ENCODE measurements at regions not wholly inside any gene's neighbourhood (a gene's known extent, or its start where the extent isn't known, plus 50 kb on each side); places are given as distances from the start of the nearest gene placed in this dataset.

DNA sequence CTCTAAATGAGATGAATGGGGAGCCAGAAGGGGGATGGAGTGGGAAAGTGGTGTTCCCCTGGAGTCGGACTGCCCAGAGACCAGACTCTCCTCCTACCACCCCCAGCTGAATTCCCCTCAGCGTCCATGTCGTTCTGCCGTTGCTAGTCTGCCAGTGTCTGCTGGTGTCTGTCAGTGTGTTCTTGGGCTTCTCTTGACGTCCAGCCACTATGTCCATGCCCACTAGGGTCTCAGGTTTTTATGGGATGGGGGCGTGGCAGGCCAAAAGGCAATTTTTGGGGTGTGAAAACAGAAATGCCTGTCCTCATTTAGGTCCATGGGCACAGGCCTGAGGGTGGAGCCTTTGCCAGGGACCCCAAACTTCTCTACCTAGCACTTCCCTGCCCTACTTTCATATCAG lies 589.6 kb downstream of the IGSF11 start:
- no peak for DNase-seq (ENCODE audit: low read depth in 1 of 2, low spot score in 1 of 2)

DNA sequence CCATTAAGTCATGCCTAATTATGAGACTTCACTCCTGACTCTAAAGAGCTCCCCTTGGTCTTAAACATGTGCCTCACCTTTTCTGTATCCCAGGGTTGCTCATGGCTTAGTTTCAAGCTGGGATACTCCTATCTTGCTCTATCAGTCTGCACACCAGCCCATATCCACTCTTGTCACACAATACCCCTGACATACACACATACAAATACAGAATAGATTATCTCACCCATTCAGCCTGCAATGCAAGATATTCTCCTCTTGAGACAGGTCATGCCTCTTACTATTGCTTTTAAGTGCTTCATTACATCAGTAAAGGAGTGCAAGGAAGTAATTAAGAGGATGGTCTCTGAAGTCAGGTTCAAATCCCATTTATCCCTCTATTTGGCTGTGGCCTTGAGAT lies 587.3 kb downstream of the IGSF11 start:
- DNase-seq (ENCODE audit: low read depth in 1 of 2, low spot score in 1 of 2), result no peak

DNA sequence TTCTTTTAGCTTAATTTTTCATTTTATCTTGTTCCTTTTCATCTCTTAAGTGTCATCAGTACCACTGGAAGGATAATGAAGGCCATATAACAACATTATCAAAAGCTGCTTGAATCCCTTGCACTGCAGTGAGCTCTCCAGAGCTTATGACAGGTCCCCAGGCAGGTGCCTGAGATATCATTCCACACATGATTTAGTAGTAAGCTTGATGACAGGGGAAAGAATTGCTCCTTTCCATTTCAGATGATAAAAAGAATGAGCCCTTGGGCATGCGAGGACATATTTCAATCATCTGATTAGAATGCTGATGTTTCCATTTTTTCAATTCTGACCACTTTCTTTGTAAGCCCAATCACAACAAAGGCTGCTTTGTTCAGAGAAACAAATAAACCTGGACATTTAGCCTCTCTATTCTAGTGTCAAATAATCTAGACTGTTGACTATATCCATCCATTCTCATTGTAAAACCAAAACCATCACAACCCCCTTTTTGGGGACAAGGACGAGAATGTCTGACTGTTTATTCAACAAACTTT lies 567.8 kb downstream of the IGSF11 start:
- no peak for DNase-seq (ENCODE audit: low read depth in 1 of 2, low spot score in 1 of 2)

DNA sequence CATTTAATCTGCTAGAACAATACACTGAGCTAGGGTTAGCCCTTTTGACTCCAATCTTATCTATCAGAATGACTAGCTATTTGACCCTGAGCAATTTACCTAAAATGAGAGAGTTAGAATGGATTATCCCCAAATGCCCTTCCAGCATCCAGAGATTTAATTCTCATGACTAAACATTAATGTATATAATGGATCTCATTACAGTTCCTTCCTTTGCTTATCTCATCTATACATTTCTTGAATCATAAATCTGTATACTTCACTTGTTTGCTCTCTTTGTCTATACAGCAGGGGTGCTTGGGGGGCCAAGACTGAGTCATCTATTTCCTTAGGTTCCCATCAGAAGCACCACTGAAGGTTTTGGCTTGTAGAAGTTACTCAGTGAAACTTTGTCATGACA lies 565.8 kb downstream of the IGSF11 start:
- no peak for DNase-seq (ENCODE audit: low read depth in 1 of 2, low spot score in 1 of 2)

DNA sequence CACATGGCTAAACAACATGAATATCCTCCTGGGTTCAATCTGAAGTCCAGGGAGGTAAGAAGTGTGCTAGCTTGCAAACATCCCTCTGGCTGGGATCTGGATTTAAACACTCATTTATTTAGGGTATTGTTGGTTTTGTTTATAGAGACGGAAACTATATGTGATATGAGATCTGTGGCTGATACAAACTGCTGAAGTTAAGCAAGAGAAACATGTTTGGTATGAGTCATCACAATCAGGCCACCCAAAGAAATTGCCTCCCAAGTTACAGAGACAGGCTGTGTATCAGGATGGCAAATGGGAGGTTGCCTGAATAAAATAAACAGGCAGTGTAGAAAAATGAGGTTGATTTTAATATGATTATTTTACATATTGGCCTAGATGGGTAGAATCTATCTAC lies 562.1 kb downstream of the IGSF11 start:
- no peak for DNase-seq (ENCODE audit: low read depth in 1 of 2, low spot score in 1 of 2)

DNA sequence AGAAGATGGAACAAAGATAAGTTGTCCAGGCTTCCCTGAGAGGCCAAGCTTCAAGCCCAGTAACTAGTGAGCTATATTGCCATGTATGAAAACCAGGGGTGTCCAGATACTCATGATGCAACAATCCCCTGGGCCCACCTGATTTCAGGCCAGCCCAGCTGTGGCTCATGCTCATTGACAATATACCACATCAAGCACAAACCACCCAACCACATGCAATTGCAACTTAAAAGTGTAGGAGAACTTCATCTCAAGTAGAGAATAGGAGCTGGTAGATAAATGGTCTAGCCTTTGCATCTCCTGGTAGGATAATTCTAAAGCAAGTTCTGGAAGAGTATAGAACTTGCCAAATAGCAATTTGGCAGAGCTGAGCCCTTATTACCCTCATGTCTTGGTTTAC lies 561.3 kb downstream of the IGSF11 start:
- DNase-seq (ENCODE audit: low read depth in 1 of 2, low spot score in 1 of 2), result no peak

DNA sequence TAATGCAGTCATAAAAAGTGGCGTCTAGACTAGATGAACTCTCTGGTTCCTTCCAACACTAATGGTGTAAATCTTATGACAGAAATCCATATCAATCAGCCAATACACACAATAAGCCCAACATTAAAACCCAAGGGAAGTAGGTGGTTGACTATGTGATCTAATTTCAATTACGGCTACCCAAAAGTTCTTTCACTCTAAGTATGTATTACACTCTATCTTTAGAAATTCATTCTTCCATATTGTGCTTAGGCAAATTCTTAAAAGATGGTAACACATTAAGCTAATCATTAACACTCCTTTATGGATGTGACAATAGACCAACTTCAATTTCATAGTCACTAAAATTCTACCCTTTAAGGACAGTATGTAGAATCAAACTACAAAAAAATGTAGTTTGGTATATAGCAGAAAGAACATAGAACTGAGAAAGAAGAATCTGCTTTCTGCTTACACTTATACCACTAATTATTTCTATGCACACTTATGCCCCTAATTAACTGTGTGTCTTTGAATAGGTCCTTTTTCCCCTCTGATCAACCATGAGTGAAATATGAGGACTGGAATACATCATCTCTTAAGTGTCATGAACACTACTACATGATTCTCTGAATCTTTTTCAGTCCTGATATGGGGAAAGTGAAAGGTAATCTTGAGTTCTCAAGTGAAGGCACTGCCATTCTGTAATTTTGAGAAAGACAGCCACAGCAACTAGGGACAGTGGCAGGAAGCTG lies 557.6 kb downstream of the IGSF11 start:
- no peak for DNase-seq (ENCODE audit: low read depth in 1 of 2, low spot score in 1 of 2)

DNA sequence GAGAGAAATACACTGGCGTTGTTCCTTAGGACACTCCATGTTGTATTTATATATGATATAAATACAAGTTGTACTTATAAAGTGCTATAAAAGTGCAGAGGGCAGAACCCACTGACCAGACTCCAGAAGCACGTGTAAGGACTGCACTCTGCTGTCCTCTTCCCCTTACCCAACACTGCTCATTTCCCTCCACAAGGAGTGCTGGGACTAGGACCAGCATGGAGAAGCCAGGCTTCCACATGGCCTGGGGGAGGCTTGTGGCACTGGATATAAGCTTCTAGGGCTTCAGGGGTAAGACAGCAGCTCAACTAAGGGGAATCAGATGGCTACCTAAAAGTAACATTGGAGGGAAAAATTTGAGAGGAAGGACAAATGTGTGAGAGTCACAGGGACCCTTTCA lies 556.9 kb downstream of the IGSF11 start:
- no peak for DNase-seq (ENCODE audit: low read depth in 1 of 2, low spot score in 1 of 2)

DNA sequence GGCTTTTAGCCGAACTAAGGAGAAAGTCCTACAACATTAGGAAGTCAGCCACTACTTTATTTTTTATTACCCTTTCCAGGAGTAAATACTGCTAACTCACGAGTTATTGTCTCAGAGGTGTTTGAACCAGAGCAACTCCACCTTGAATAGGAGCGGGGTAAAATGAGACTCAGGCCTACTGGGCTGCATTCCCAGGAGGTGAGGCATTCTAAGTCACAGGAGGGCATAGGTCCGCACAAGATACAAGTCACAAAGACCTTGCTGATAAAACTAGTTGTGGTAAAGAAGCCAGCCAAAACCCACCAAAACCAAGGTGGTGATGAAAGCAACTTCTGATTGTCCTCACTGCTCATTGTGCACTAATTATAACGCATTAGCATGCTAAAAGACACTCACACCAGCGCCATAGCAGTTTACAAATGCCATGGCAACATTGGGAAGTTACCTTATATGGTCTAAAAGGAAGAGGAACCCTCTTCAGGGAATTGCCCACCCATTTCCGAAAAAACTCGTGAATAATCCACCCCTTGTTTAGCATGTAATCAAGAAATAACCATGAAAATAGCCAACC lies 555.9 kb downstream of the IGSF11 start:
- DNase-seq (ENCODE audit: low read depth in 1 of 2, low spot score in 1 of 2), result no peak

DNA sequence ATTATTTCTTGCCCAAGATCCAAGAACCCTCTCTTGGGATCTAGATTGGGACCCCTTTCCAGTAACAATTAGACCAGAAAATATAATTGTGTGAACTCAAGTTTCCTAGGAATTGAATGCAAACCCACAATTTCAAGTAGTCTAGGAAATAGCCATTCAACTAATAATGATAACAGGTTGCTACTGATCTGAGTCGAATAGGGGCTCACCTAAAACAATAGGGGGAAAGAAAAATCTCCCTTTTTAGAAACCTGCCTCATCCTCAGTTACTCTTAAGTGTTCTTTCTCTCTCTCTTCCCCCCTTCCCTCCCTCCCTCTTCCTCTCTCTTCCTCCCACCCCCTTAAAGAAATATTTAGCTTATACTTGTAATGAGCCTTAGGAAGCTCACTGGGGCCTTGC lies 555.3 kb downstream of the IGSF11 start:
- DNase-seq (ENCODE audit: low read depth in 1 of 2, low spot score in 1 of 2), result no peak

DNA sequence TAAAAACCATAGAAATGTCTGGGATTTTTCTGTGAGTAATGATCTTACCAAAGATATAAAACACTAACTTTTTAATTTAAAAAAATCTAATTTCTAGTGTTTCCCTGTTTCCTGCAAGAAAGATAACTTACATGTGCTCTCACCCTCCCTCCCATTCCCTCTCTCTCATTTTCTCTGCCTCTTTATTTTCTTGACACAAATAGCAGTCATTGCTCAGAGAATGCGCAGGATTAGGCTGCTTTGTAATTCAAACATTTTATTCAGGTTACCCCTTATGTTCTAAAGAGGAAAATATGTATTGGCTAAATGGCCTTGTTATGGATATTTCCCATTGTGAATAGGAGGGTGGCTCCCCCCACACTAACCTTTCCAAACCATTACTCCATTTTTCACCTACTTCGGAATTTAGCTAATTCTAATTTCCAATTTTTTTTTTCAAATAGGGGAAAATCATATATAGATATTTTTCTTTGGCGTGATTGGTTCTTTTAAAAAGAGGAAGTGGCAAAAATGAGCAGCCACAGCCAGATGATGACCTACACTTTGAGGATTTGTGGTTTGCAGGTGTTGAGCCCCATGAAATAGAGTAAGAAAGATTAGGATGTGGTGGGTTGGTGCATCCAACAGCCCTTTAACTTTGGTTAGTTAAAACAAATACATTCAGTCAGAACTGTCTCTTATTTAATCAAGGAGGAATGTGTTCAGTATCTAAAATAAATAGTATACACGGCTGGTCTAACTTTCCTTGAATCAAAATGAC lies 554.4 kb downstream of the IGSF11 start:
- DNase-seq (ENCODE audit: low read depth in 1 of 2, low spot score in 1 of 2), result no peak

DNA sequence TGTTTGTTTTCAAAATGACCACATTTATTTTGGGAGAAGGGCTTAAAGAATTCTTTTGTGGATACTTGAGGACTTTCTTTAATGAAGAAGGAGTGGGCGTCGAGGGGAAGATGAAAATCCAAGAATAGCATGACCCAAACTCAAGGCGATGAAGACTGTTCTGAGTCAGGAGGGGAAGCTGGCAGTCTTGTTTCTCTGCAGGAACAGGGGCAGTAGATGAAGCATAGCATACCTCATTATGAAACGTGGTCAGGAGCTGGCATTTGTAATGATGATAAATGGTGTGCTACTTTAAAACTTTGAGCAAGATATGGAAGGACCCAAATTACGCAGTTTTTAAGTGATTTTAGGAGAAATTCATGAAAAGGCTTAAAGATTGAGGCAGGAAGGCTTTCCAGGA lies 549.0 kb downstream of the IGSF11 start:
- no peak for DNase-seq (ENCODE audit: low read depth in 1 of 2, low spot score in 1 of 2)

DNA sequence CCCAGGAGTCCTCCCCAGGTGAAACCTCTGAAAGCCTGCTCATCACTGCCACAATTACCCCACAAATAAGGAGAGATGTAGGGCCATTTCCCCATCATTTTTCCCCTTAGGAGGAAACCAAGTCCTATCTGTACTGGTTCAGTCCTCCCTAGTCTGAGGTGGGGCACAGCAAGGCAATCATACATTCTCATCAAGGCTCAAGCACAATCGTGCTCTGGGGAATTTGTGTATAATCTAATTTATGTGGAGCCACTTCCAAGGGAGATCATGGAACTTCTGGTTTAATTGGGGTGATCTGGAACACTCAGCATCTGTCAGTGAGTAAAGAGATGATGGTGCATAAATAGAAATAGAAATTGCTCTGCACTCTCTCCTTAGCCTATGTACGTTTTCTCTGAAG lies 546.9 kb downstream of the IGSF11 start:
- no peak for DNase-seq (ENCODE audit: low read depth in 1 of 2, low spot score in 1 of 2)

DNA sequence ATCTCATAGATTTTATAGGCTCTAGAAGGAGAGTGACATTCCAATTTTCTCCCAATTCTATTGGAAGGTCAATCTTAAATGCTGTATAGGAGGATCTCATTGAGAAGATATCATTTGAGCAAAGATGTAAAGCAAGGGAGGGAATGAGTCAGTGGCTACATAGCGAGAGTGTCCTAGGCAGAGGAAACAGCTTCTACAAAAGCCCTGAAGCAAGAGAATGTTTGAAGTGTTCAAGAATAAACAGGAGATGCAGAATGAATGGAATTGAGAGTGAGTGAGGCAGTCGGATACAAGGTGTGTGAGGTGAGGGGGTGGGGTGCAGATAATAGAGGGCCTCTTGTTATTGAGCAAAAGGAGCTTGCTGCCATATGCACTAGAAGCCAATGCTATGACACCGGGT lies 545.9 kb downstream of the IGSF11 start:
- DNase-seq (ENCODE audit: low read depth in 1 of 2, low spot score in 1 of 2), result no peak

DNA sequence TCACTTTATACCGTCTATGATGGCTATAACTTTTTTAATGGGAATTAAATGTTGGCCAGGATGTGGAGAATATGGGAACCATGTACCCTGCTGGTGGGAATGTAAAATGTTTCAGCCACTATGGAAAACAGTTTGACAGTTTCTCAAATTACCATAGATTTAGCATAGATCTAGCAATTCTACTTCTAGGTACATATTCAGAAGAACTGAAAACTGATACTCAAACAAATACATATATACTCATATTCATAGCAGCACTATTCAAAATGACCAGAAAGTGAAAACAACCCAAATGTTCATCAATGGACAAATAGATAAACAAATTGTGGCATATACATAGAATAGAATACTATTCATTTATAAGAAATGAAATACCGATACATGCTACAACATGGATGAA lies 539.4 kb downstream of the IGSF11 start:
- no peak for DNase-seq (ENCODE audit: low read depth in 1 of 2, low spot score in 1 of 2)

DNA sequence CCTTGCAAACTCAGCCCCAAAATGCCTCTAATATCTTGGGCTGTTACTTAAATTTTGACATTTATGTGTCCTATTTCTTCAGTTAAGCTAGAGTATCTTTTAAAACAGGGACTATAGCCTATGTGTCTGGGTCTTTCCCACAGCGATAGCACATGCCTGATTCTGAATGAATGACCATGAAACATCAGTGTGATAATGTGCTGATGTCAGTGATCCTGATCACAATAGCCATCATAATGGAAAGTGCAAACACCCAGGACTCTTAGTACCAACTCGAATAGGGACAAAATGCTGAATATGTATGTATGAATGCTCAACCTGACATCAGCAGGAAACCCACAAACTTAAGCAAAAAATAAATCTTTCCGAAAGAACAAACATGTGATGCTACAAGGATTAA lies 537.4 kb downstream of the IGSF11 start:
- no peak for DNase-seq (ENCODE audit: low read depth in 1 of 2, low spot score in 1 of 2)

DNA sequence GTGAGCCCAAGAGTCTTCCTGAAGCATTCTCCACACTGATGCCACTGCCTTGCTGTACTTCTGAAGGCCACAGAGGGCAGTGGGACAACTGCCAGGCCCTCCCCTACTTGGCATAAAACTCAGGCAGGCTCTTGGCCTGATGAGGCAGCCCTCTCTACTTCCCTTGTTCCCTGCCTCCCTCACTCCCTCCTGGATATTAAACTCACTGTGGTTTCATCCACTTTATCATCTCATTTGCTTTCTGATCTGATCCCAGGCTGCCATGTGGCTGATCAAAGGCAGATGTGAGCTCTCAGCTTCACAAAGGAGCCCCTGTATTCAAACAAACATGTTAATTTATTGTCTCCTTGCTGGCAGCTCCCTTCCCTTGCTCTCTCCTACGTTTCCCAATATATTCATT lies 533.5 kb downstream of the IGSF11 start:
- no peak for DNase-seq (ENCODE audit: low read depth in 1 of 2, low spot score in 1 of 2)

DNA sequence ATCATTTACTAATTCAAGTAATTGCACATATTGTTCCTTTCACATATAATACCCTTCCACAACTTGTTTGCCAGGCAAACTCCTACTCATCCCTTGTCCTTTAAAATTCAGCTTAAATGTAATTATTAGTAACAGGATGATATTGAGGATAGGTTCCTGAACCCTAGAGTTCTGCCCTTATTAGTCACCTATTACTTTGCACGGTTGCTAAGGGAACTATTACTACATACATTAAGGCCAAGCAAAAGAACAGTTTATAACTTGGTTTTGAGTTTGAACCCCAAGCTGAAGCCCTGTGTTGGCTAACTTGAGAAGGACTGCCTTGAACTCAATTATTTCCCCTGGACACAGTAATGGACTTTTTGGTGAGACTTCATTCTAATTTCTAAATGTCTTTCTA lies 529.7 kb downstream of the IGSF11 start:
- no peak for DNase-seq (ENCODE audit: low read depth in 1 of 2, low spot score in 1 of 2)

DNA sequence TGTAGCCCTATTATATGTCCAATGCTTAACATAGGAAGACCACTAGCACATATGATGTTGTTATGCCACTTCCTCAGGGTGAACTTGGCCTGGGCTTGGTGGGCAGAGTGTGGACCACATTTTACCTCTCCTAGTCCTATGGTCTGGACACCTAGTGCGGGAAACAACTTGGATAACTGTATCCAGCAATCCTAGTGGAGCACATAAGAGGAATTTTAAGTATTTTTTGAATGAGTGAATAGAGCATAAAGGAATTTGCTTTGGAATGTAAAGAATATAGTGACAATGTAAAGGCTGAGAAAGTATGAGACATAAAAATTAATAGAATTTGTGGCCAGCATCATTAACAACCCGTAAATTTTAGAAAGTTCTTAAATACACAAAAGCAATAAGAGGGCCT lies 528.9 kb downstream of the IGSF11 start:
- no peak for DNase-seq (ENCODE audit: low read depth in 1 of 2, low spot score in 1 of 2)

DNA sequence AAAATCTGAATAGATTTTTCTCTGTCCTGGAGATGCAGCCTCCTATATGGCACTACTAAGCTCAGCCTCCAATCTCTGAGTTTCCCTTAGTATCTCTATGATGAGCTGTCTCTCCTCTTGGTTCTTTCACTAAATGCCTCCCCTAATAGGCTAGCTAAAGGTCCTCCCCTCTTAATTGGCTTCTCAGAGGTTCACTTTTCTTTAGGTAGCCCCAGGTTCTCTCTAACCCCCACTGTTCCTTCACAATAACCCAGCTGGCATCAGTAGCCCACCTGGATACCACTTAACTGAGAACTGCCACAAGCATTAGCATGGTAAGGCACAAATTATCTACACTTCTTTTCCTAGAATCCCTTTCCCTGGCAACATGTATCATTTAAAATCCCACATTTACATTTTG lies 523.2 kb downstream of the IGSF11 start:
- no peak for DNase-seq (ENCODE audit: low read depth in 1 of 2, low spot score in 1 of 2)

DNA sequence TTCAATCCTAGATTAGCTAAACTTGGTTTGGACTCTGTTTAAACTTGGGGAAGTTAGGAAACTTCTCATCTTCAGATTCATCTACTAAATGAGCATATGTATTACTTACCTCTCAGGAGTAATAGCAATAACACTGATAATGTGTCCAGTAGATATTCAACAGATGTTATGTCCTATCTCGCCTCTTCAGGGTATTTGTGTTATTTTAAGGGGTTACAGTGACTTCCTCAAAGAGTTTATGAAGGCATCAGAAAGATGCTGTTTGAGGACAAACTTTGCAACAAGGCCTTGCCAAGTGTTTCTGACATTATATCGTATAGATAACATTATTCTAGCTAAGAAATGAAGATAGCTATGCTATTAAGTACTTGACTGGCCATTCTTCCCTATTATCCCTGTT lies 522.3 kb downstream of the IGSF11 start:
- DNase-seq (ENCODE audit: low read depth in 1 of 2, low spot score in 1 of 2), result no peak

DNA sequence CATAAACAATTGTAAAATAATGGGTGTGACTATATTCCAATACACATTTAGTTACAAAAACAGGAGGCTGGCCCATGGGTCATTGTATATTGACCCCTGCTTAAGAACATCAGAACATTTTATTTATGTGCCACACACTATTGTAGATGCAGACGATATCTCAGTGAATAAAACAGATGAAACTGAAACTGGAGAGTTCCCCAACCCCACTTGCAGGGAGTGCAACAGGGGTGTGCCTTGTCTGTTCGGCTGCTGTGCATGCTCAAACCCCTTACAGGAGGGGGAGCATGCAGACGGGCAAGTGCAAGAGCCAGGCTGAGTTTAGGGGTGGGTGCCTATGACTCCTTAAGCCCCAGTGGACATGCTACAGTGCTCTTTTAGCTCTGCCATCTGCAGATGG lies 509.6 kb downstream of the IGSF11 start:
- DNase-seq (ENCODE audit: low read depth in 1 of 2, low spot score in 1 of 2), result no peak

All from activated CD4-positive, alpha-beta T cell treated with anti-CD3 and anti-CD28 coated beads, Interleukin-2, amount 50 U/mL, for 24 hours (primary cell).